CD4-positive, alpha-beta memory T cell (primary cell): ENCODE measurements at regions not wholly inside any gene's neighbourhood (a gene's known extent, or its start where the extent isn't known, plus 50 kb on each side); places are given as distances from the start of the nearest gene placed in this dataset.
"Not testable (repeated sequence)": the region's sequence is repeated elsewhere in the genome, so short reads cannot be mapped to it uniquely, and the experiment has no call there.

ENCODE experiments used
- CTCF ChIA-PET: fragments of 350-600 bp; sonication (Branson Sonifier 250); formaldehyde crosslinking; loops from one replicate; lab custom pipeline; 2021; ENCODE audit warnings: inconsistent platforms; ENCODE audit not compliant: partially characterized antibody; lab: Charles Lee
- POLR2A ChIA-PET: fragments of 350-600 bp; sonication (Branson Sonifier 250); formaldehyde crosslinking; loops from one replicate; lab custom pipeline; 2021; ENCODE audit not compliant: partially characterized antibody; lab: Charles Lee
- DNase-seq, 5 donors: peaks; one replicate each; pipeline versions ENCODE4 v3.0.0 to v3.0.0-alpha.2; 2020 to 2022; ENCODE audit warnings: mixed read lengths in 1 of 5
- H3K27ac ChIP-seq: one replicate; pipeline ENCODE4 v1.7.0; 2013; ENCODE audit warnings: low read depth, low read length
- H3K27me3 ChIP-seq: 2 replicates; pipeline ENCODE4 v1.7.0; 2013; ENCODE audit warnings: mild to moderate bottlenecking, low read length, moderate library complexity; ENCODE audit not compliant: insufficient read depth
- H3K36me3 ChIP-seq: 2 replicates; pipeline ENCODE4 v1.7.0; 2013; ENCODE audit warnings: mild to moderate bottlenecking, low read length, moderate library complexity; ENCODE audit not compliant: insufficient read depth
- H3K4me1 ChIP-seq: 2 replicates; pipeline ENCODE4 v1.7.0; 2013; ENCODE audit warnings: mild to moderate bottlenecking, low read length, moderate library complexity; ENCODE audit not compliant: insufficient read depth
- H3K4me3 ChIP-seq, 2 donors: one replicate each; pipeline ENCODE4 v1.7.0; 2013; ENCODE audit warnings: low read length in 2 of 2, mild to moderate bottlenecking in 1 of 2
- H3K9me3 ChIP-seq, 2 donors: one replicate each; pipeline ENCODE4 v1.7.0; 2013; ENCODE audit warnings: low read length in 2 of 2, control low read depth in 1 of 2; ENCODE audit not compliant: control insufficient read depth in 1 of 2
- H3K27ac Mint-ChIP-seq, 7 donors: one replicate each; pipeline ENCODE4 v1.8.0; 2020 to 2021; ENCODE audit warnings: mixed read lengths in 7 of 7, mild to moderate bottlenecking in 6 of 7, inconsistent platforms in 3 of 7, moderate library complexity in 3 of 7
- H3K27me3 Mint-ChIP-seq, 2 donors: one replicate each; pipeline ENCODE4 v1.8.0; 2020 to 2021; ENCODE audit warnings: mixed read lengths in 2 of 2
- H3K36me3 Mint-ChIP-seq, 2 donors: one replicate each; pipeline ENCODE4 v1.8.0; 2020 to 2021; ENCODE audit warnings: mixed read lengths in 2 of 2, inconsistent platforms in 1 of 2, mild to moderate bottlenecking in 1 of 2
- H3K4me1 Mint-ChIP-seq, 4 donors: one replicate each; pipeline ENCODE4 v1.8.0; 2020 to 2021; ENCODE audit warnings: mixed read lengths in 4 of 4, mild to moderate bottlenecking in 1 of 4
- H3K4me3 Mint-ChIP-seq, 8 donors: one replicate each; pipeline ENCODE4 v1.8.0; 2020 to 2021; ENCODE audit warnings: mixed read lengths in 8 of 8, mild to moderate bottlenecking in 7 of 8, moderate library complexity in 6 of 8, inconsistent platforms in 3 of 8
- H3K9me3 Mint-ChIP-seq, 8 donors: one replicate each; pipeline ENCODE4 v1.8.0; 2020 to 2021; ENCODE audit warnings: mixed read lengths in 8 of 8, mild to moderate bottlenecking in 5 of 8, inconsistent platforms in 3 of 8, moderate library complexity in 1 of 8
- intact Hi-C: fragments of 100-400 bp; cut with micrococcal nuclease; formaldehyde crosslinking; loops from one replicate; pipeline ENCODE4 v1.15.1; 2023

DNA sequence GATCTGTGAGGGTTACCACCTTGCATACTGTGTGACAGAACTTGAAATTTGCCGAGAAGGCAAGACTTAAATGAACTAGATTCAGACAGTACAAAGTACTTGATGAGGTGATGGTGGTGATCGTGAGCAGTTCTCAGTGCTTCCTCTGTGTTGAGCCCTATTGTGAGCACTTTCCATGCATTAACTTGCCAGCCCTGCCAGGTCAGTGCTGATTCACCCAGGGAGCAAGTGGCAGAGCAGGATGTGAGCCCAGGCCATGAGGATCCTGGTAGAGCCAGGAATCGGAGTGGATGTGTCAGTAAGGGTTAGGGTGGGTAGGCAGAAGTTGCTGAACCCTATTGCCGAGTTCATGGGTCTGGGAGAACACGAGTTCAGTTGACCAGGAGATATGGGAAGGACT lies 4545.7 kb upstream of the TPTE start:
- H3K27me3 ChIP-seq, H3K4me1 Mint-ChIP-seq, POLR2A ChIA-PET, CTCF ChIA-PET, H3K36me3 ChIP-seq, DNase-seq, H3K4me3 Mint-ChIP-seq, H3K9me3 Mint-ChIP-seq, H3K27me3 Mint-ChIP-seq, intact Hi-C loops, H3K9me3 ChIP-seq, H3K27ac ChIP-seq, H3K36me3 Mint-ChIP-seq, H3K4me1 ChIP-seq, H3K4me3 ChIP-seq, H3K27ac Mint-ChIP-seq: not testable (repeated sequence)

DNA sequence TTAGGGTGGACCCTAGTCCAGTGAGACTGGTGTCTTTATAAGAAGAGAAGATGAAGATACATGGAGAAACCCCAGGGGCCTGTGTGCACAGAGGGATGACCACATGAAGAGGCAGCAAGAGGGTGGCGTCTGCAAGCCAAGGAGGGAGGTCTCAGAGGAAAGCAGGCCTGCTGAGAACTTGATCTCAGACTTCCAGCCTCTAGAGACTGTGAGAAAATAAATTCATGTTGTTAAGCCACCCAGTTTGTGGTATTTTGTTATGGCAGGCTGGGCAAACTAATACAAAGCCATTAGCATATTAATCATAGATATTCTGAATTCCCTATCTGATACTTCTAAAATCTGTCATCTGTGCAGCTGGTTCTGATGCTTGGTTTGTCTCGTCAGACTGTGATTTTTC lies 4523.8 kb upstream of the TPTE start:
- H3K4me3 Mint-ChIP-seq, H3K9me3 ChIP-seq, CTCF ChIA-PET, H3K4me3 ChIP-seq, H3K27me3 ChIP-seq, H3K4me1 ChIP-seq, H3K27me3 Mint-ChIP-seq, H3K9me3 Mint-ChIP-seq, H3K4me1 Mint-ChIP-seq, DNase-seq, intact Hi-C loops, H3K27ac Mint-ChIP-seq, H3K36me3 ChIP-seq, POLR2A ChIA-PET, H3K36me3 Mint-ChIP-seq, H3K27ac ChIP-seq: not testable (repeated sequence)

DNA sequence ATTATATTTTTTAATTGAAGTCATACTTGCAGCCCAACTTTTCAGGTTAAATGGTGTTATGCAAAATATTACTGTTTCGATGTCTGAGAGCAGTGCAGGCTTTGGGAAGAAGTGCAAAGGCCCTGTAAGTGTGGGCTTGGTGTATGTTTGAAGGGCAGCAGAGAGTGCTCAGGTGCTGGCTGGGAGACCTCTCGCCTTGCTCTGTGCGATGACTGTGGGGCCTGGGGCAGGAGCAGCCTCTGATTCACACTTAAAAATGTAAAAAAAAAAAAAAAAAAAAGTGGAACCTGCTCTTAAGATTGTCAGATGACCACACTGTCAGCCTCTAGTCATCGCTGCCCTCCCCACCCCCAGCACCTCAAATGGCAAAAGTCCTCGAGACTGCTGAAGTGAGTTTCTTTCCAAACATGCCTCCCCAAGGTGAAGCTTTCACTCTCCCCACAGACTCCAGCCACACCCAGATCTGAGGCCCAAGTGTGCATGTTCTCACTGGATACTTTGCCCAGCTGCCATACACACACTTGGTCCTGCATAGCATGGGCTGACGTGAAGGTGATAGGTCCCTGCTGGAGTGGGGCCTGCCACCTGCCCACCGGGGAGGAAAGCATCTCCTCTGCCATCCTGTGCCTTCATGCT lies 4505.8 kb upstream of the TPTE start:
- H3K4me3 Mint-ChIP-seq, POLR2A ChIA-PET, H3K4me1 ChIP-seq, H3K36me3 ChIP-seq, intact Hi-C loops, H3K27ac ChIP-seq, H3K36me3 Mint-ChIP-seq, DNase-seq, H3K4me1 Mint-ChIP-seq, H3K4me3 ChIP-seq, H3K9me3 Mint-ChIP-seq, H3K27me3 ChIP-seq, H3K27ac Mint-ChIP-seq, H3K9me3 ChIP-seq, H3K27me3 Mint-ChIP-seq, CTCF ChIA-PET: not testable (repeated sequence)

DNA sequence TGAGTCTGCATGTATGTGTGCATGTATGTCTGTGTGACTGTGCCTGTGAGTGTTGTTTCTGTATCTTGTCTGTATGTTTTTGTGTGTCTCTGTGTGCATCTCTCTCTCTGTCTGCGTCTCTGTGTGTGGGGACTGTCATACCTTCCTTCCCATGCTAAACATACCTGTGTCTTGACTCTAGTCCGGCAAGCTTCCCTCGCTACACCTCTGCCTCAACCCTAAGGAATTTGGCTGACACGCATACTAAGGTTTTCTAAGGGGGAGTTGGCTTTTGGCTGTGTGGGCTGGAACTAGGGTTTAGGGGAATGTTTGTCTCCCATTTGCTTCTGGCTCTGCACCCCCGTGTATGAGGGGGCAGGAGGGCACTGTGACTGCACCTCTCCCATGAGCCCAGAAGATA lies 4500.9 kb upstream of the TPTE start:
- H3K27me3 Mint-ChIP-seq, H3K36me3 ChIP-seq, intact Hi-C loops, CTCF ChIA-PET, H3K4me3 Mint-ChIP-seq, DNase-seq, H3K9me3 Mint-ChIP-seq, H3K27ac Mint-ChIP-seq, H3K36me3 Mint-ChIP-seq, H3K4me1 Mint-ChIP-seq, H3K27ac ChIP-seq, POLR2A ChIA-PET, H3K9me3 ChIP-seq, H3K4me3 ChIP-seq, H3K27me3 ChIP-seq, H3K4me1 ChIP-seq: not testable (repeated sequence)

DNA sequence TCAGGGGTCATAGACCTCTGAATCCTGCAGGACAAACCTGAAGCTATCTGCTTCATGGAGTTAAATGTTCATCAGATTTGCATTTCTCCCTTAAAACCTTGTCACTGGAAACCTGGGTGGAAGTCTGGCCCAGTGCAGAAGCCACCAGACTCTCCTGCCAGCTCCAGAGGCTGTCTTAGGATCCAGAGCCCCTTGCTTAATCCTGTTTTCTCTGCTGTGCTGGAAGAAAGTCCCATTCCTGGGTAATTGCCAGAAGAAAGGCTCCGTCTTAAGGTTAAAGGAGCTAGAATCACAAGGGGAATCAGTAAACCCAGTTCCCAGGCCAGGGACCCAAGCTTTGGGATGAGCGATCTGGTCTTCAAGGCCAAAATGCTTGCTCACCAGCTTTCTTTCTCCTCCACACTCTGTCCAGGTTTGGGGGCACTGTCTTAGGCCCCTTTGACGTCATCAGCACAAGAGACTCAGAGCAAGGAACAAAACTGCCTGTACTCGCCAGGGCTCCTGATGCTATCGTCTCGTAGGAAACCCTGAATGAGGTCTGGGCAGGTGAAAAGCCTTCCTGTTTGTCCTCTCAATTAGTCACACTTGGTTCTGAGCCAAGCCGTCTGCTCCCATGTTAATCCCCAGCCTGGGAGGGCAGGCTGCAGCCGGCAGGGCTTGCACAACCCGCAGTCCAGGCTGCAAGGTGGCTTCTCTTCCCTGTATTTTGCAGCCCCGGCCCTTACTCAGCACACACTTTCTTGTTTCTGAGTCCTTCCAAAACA lies 4500.2 kb upstream of the TPTE start:
- H3K27me3 Mint-ChIP-seq, H3K4me1 Mint-ChIP-seq, H3K4me3 ChIP-seq, intact Hi-C loops, POLR2A ChIA-PET, H3K4me3 Mint-ChIP-seq, H3K9me3 Mint-ChIP-seq, H3K27me3 ChIP-seq, DNase-seq, H3K27ac Mint-ChIP-seq, H3K36me3 Mint-ChIP-seq, H3K4me1 ChIP-seq, H3K36me3 ChIP-seq, H3K27ac ChIP-seq, CTCF ChIA-PET, H3K9me3 ChIP-seq: not testable (repeated sequence)

DNA sequence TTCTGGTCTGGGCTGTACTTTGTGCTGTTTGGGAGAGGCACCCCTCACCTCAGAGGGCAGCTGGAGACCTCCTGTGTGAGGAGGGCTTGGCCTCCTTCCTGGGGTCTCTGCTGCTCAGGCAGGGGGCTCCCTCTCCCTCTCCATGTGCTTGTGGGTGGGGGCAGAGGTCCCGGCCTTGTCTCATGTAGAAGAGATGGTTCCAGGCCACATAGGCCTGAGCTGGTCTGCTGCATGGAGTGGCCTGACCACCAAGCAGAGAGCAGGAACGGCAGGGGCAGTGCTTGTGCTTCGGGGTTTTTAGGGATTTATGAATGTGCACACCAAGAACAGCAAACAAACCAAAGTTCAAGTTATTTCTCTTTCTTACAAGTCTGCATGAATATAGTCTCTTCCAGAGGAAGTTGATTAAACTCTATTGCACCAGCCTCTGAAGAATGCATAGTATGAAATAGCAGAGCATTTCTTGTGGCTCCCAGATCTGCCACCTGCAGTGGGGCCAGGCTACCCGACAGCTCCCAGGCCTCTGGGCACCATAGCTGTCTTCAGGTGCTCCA lies 4499.6 kb upstream of the TPTE start:
- H3K27me3 Mint-ChIP-seq, H3K4me1 ChIP-seq, H3K4me1 Mint-ChIP-seq, H3K9me3 ChIP-seq, intact Hi-C loops, H3K4me3 Mint-ChIP-seq, H3K27ac Mint-ChIP-seq, POLR2A ChIA-PET, H3K4me3 ChIP-seq, CTCF ChIA-PET, H3K27ac ChIP-seq, DNase-seq, H3K27me3 ChIP-seq, H3K9me3 Mint-ChIP-seq, H3K36me3 Mint-ChIP-seq, H3K36me3 ChIP-seq: not testable (repeated sequence)

DNA sequence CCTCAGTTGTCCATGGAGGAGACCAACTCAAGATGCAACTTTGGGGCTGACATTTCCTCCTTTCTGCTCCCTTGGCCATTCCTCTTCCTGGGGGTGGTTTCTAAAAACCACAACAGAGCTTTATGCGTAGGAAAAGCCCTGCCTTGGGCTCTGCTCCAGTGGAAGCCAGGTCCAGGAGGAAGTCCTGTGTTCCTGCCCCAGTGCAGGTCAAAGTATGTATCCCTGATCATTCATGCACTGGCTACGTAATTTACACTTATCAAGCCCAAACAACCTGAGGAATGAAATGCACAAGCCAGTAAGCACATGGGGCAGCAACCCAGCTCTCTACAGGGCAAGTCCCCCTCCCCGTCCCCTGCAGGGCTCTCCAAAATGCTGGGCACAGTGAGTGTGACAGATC lies 4498.1 kb upstream of the TPTE start:
- H3K9me3 ChIP-seq, H3K36me3 Mint-ChIP-seq, H3K27me3 Mint-ChIP-seq, CTCF ChIA-PET, H3K36me3 ChIP-seq, H3K27me3 ChIP-seq, H3K4me1 ChIP-seq, H3K4me1 Mint-ChIP-seq, H3K9me3 Mint-ChIP-seq, H3K27ac Mint-ChIP-seq, H3K27ac ChIP-seq, H3K4me3 ChIP-seq, H3K4me3 Mint-ChIP-seq, intact Hi-C loops, DNase-seq, POLR2A ChIA-PET: not testable (repeated sequence)
